Motor neuron (in vitro differentiated cells): ENCODE measurements at regions not wholly inside any gene's neighbourhood (a gene's known extent, or its start where the extent isn't known, plus 50 kb on each side); places are given as distances from the start of the nearest gene placed in this dataset.
"Not testable (repeated sequence)": the region's sequence is repeated elsewhere in the genome, so short reads cannot be mapped to it uniquely, and the experiment has no call there.

ENCODE experiments used
- ATAC-seq, 8 experiments: fragments of 200-7000 bp; cut with Tn5 transposase; replicated peaks in 6 of 8; 2 replicates each; pipeline ENCODE4 v1.8.0; 2021; ENCODE audit warnings: mild to moderate bottlenecking in 8 of 8, moderate library complexity in 8 of 8
- H3K27ac ChIP-seq, 2 donors: fragments of 250-450 bp; sonication (Bioruptor Pico); 2 replicates each; pipeline ENCODE4 v1.9.0; 2021; ENCODE audit warnings: antibody characterized with exemption in 2 of 2, mild to moderate bottlenecking in 2 of 2, moderate library complexity in 1 of 2
- H3K4me1 ChIP-seq, 2 donors: fragments of 250-450 bp; sonication (Bioruptor Pico); replicated peaks in 1 of 2; 2 replicates each; pipeline ENCODE4 v1.6.1; 2021; ENCODE audit warnings: antibody characterized with exemption in 2 of 2, mild to moderate bottlenecking in 2 of 2, moderate library complexity in 1 of 2
- H3K4me3 ChIP-seq, 5 donors: fragments of 250-450 bp; sonication (Bioruptor Pico); 2 replicates each; pipeline ENCODE4 v1.9.0; 2021; ENCODE audit warnings: antibody characterized with exemption in 5 of 5, mild to moderate bottlenecking in 5 of 5, moderate library complexity in 4 of 5
- WGBS, 10 experiments: fragments of 450-650 bp; shearing (Covaris generic); methylation state at CpG; one replicate each; pipeline ENCODE4 v1.0.0; 2022; 5-methylcytosine and 5-hydroxymethylcytosine counted together
- in situ Hi-C, 9 experiments: fragments of 400-800 bp; cut with MboI; loops; one replicate each; pipeline ENCODE4 v1.15.0; 2021; ENCODE audit warnings: low sequenced_read_pairs in 9 of 9, low pct_unique_long_range_greater_than_20kb in 2 of 9; ENCODE audit not compliant: unreplicated experiment in 9 of 9

- no peaks in the 10 kb centered on the region for H3K4me1 ChIP-seq
- 0 to 100% (median 88%) methylated on average over 1 of the region's 1 CpG for WGBS, 10 experiments
- H3K27ac ChIP-seq, result no peak overlapping the region
- no peak overlapping the region for H3K4me3 ChIP-seq
- no peak for ATAC-seq
- in situ Hi-C loops, result no loop called here
Observed at GRCh38 chr21:20167059-20167458, 831.1 kb upstream of the NCAM2 start.

GRCh38 chr21:20169812-20170576 lies 828.2 kb upstream of the NCAM2 start:
- H3K27ac ChIP-seq, result no peak overlapping the region
- H3K4me1 ChIP-seq, result no peaks in the 10 kb centered on the region
- WGBS, 10 experiments, result 29 to 90% (median 55%) methylated on average over 2 to 3 of the region's 3 CpGs; no CpG with 5 or more reads in 2 of the 10 experiments
- H3K4me3 ChIP-seq, result no peak overlapping the region
- in situ Hi-C loops, result no loop called here
- ATAC-seq, result no peak

- in situ Hi-C loops, result no loop called here
- Histone ChIP-seq H3K4me1 (no peaks in the 10 kb centered on the region), H3K27ac (no peak overlapping the region), H3K4me3 (no peak overlapping the region)
- no peak for ATAC-seq
- 2 to 68% (median 36%) methylated on average over 3 of the region's 3 CpGs for WGBS, 10 experiments
Observed at GRCh38 chr21:20186186-20186585, 812.0 kb upstream of the NCAM2 start.

GRCh38 chr21:20187028-20187427 lies 811.2 kb upstream of the NCAM2 start:
- Histone ChIP-seq H3K4me3 (no peak overlapping the region), H3K27ac (no peak overlapping the region), H3K4me1 (no peaks in the 10 kb centered on the region)
- in situ Hi-C loops, result no loop called here
- WGBS, 10 experiments, result 0 to 100% (median 50%) methylated on average over 1 to 2 of the region's 2 CpGs; no CpG with 5 or more reads in 1 of the 10 experiments
- ATAC-seq, result no peak

GRCh38 chr21:20201323-20201722 lies 796.9 kb upstream of the NCAM2 start:
- in situ Hi-C loops, ATAC-seq, H3K4me3 ChIP-seq, H3K4me1 ChIP-seq, H3K27ac ChIP-seq: not testable (repeated sequence)
- WGBS, 10 experiments, result 67 to 100% (median 93%) methylated on average over 1 of the region's 4 CpGs; no CpG with 5 or more reads in 6 of the 10 experiments

- in situ Hi-C loops, result no loop called here
- WGBS, 10 experiments, result 8 to 100% (median 75%) methylated on average over 1 to 3 of the region's 3 CpGs
Observed at GRCh38 chr21:20207335-20207734, 790.9 kb upstream of the NCAM2 start.

GRCh38 chr21:20215959-20216358 lies 782.2 kb upstream of the NCAM2 start:
- WGBS, 10 experiments, result 10 to 97% (median 80%) methylated on average over 3 to 6 of the region's 6 CpGs; no CpG with 5 or more reads in 1 of the 10 experiments
- in situ Hi-C loops, result no loop called here
- Histone ChIP-seq H3K27ac (no peak overlapping the region), H3K4me1 (no peaks in the 10 kb centered on the region), H3K4me3 (no peak overlapping the region)
- ATAC-seq, result no peak

More at GRCh38 chr21:20207335-20207734, 790.9 kb upstream of the NCAM2 start:
- no peak for ATAC-seq
- H3K4me1 ChIP-seq, result no peaks in the 10 kb centered on the region
- H3K4me3 ChIP-seq, result no peak overlapping the region
- H3K27ac ChIP-seq, result no peak overlapping the region

GRCh38 chr21:20220586-20220985 lies 777.6 kb upstream of the NCAM2 start:
- no peak for ATAC-seq
- no peak overlapping the region for H3K27ac ChIP-seq
- H3K4me1 ChIP-seq, result no peaks in the 10 kb centered on the region
- in situ Hi-C loops, result no loop called here
- no peak overlapping the region for H3K4me3 ChIP-seq

- ATAC-seq, in situ Hi-C loops, H3K4me1 ChIP-seq, H3K27ac ChIP-seq, H3K4me3 ChIP-seq: not testable (repeated sequence)
- WGBS, 10 experiments, result 36 to 93% (median 79%) methylated on average over 1 to 8 of the region's 12 CpGs; no CpG with 5 or more reads in 4 of the 10 experiments
Observed at GRCh38 chr21:20221981-20222380, 776.2 kb upstream of the NCAM2 start.

- 0 to 60% (median 6%) methylated on average over 1 of the region's 1 CpG; no CpG with 5 or more reads in 2 of the 10 experiments for WGBS, 10 experiments
- ATAC-seq, in situ Hi-C loops, H3K4me1 ChIP-seq, H3K27ac ChIP-seq, H3K4me3 ChIP-seq: not testable (repeated sequence)
Observed at GRCh38 chr21:20236649-20237048, 761.6 kb upstream of the NCAM2 start.

GRCh38 chr21:20249401-20249800 lies 748.8 kb upstream of the NCAM2 start:
- H3K4me1 ChIP-seq, result no peaks in the 10 kb centered on the region
- in situ Hi-C loops, result no loop called here
- no peak overlapping the region for H3K4me3 ChIP-seq
- ATAC-seq, result no peak
- H3K27ac ChIP-seq, result no peak overlapping the region
- WGBS, 10 experiments, result 9 to 100% (median 82%) methylated on average over 1 of the region's 1 CpG; no CpG with 5 or more reads in 1 of the 10 experiments

- no peak for ATAC-seq
- H3K4me1 ChIP-seq, result no peaks in the 10 kb centered on the region
- in situ Hi-C loops, result no loop called here
- H3K4me3 ChIP-seq, result no peak overlapping the region
- WGBS, 10 experiments, result 0 to 100% (median 45%) methylated on average over 1 to 3 of the region's 3 CpGs
- no peak overlapping the region for H3K27ac ChIP-seq
Observed at GRCh38 chr21:20250337-20250736, 747.9 kb upstream of the NCAM2 start.

GRCh38 chr21:20253261-20253660 lies 744.9 kb upstream of the NCAM2 start:
- 13 to 100% (median 93%) methylated on average over 1 to 3 of the region's 3 CpGs; no CpG with 5 or more reads in 2 of the 10 experiments for WGBS, 10 experiments
- ATAC-seq, result no peak
- Histone ChIP-seq H3K27ac (no peak overlapping the region), H3K4me1 (no peaks in the 10 kb centered on the region), H3K4me3 (no peak overlapping the region)
- in situ Hi-C loops, result no loop called here

GRCh38 chr21:20254964-20255363 lies 743.2 kb upstream of the NCAM2 start:
- ATAC-seq, result no peak
- 58 to 100% (median 95%) methylated on average over 4 of the region's 4 CpGs for WGBS, 10 experiments
- in situ Hi-C loops, result no loop called here

More at GRCh38 chr21:20254964-20255363, 743.2 kb upstream of the NCAM2 start:
- no peak overlapping the region for H3K4me3 ChIP-seq
- peaks cover 0 to 2% of the 10 kb centered on the region in 2 donors for H3K4me1 ChIP-seq
- H3K27ac ChIP-seq, result no peak overlapping the region
